GM19035 (cell line): ENCODE measurements at regions not wholly inside any gene's neighbourhood (a gene's known extent, or its start where the extent isn't known, plus 50 kb on each side); places are given as distances from the start of the nearest gene placed in this dataset.
"Not testable (repeated sequence)": the region's sequence is repeated elsewhere in the genome, so short reads cannot be mapped to it uniquely, and the experiment has no call there.

Experiments
- ATAC-seq: cut with Tn5 transposase; IDR thresholded peaks from one replicate; pipeline ENCODE4 v1.9.1; 2021; ENCODE audit not compliant: unreplicated experiment

GRCh38 chr3:84666468-84666867 lies 292.3 kb upstream of the CADM2 start:
- ATAC-seq: no peak

- ATAC-seq: no peak
These were observed 279.6 kb upstream of the CADM2 start for GRCh38 chr3:84679211-84679610.

GRCh38 chr3:84680700-84681099 lies 278.1 kb upstream of the CADM2 start:
- ATAC-seq: no peak

- no peak for ATAC-seq
These were observed 275.3 kb upstream of the CADM2 start for GRCh38 chr3:84683493-84683892.

GRCh38 chr3:84685467-84685866 lies 273.3 kb upstream of the CADM2 start:
- no peak for ATAC-seq

- ATAC-seq: no peak
These were observed 266.5 kb upstream of the CADM2 start for GRCh38 chr3:84692261-84692660.

GRCh38 chr3:84710288-84710687 lies 248.5 kb upstream of the CADM2 start:
- not testable (repeated sequence) for ATAC-seq

- no peak for ATAC-seq
These were observed 240.9 kb upstream of the CADM2 start for GRCh38 chr3:84717894-84718293.

DNA sequence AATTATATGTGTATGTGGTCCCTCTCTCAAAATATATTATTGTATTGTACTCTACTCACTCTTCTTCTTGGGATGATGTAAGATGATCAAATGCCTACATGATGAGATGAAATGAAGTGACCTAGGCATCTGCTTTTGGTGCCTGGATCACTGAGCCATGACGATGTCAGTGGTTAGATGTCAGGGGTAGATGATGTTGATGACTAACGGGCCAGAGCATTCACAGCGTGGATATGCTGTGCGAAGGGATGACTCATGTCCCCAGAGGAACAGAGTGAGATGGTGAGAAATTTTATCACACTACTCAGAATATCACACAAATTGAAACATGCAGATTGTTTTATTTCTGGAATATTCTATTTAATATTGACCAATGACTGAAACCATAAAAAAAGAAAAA lies 233.9 kb upstream of the CADM2 start:
- ATAC-seq: no peak

- no peak for ATAC-seq
These were observed 231.2 kb upstream of the CADM2 start for GRCh38 chr3:84727616-84728015.

- not testable (repeated sequence) for ATAC-seq
These were observed 224.1 kb upstream of the CADM2 start for GRCh38 chr3:84734731-84735130.

GRCh38 chr3:84738086-84738485 lies 220.7 kb upstream of the CADM2 start:
- ATAC-seq: no peak

- ATAC-seq: no peak
These were observed 215.8 kb upstream of the CADM2 start for GRCh38 chr3:84742915-84743425.

DNA sequence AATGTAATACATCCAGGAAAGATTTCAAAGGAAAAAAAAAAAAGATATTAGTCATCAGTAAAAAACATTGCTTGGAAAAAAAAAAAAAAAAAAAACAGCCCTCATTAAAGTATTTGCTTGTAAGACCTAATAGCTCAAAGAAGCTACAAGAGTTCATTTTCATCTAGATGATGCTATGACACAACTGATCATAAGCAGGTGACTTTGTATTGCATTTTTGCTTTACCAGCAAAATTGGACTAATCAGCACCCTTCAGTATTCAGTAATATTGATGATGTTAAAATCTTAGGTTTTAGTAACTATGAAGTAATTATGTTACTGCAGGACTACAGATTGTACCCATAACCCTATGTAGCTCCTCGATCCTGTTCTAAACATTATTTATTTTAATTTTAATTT lies 214.7 kb upstream of the CADM2 start:
- ATAC-seq: no peak

- ATAC-seq: no peak
These were observed 202.9 kb upstream of the CADM2 start for GRCh38 chr3:84755860-84756259.

DNA sequence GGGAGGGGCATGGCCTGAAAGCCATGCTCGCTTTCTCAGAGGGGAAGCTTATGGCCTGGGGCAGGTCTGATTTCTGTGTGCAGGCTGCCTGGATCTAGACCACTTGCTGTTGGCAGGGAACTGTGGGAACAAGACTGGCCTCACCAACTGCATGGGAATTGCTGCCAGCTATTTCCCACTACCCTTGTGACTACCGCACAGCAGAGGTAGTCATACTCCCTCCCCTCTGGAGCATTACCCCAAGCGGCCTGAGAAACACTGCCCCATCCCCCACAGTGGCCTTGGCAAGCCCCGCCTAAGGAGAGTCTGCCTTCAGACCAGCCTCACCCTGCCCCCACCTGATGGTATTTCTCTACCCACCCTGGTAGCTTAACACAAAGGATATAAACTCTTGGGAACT lies 199.4 kb upstream of the CADM2 start:
- ATAC-seq: no peak

DNA sequence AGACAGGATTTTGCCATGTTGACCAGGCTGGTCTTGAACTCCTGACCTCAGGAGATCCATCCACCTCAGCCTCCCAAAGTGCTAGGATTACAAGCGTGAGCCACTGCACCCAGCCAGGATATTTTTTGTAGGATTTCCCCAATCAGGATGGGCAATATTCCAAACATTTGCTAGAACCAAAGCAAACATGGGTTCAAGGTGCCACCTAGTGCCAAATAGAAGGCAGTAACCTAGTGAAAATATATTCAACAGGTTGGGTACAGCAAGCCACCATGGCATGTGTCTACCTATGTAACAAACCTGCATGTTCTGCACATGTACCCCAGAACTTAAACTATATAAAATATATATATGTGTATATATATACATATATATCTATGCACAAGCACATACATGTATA lies 185.9 kb upstream of the CADM2 start:
- ATAC-seq: no peak

DNA sequence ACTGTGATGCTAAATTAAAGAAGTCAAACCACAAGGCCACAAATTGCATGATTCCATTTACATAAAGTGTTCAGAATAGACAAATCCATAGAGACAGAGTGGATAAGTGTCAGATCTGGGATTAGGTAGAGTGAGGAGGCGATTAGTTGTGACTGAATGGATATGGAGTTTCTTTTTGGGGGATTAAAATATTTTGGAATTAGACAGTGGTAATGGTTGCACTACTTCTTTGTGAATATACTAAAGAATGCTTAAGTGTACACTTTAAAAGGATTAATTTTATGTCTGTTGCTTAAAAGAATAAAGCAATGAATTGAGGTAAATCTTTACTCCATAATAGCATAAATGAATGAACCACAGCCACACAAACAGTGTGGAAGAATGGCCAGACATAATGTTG lies 175.5 kb upstream of the CADM2 start:
- ATAC-seq: no peak

DNA sequence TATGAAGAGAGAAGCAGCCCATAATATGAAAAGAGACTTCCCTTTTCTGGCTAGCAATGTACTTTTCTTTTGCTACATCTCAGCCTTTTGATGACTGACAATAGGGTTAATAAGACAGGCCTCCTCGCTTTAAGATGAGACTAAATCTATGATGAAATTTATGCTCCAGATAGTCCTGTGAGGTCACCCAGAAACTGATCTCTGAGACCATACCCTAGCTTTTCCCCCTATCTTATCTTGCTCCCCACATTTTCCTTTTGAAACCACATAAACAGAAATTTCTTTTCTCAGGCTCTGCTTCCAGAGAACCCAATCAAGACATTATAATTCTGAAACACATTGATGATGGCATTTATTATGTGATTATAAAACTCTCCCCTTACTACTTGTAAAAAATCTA lies 168.8 kb upstream of the CADM2 start:
- no peak for ATAC-seq

GRCh38 chr3:84806958-84807357 lies 151.8 kb upstream of the CADM2 start:
- ATAC-seq: no peak

- ATAC-seq: no peak
These were observed 138.7 kb upstream of the CADM2 start for GRCh38 chr3:84820126-84820525.

DNA sequence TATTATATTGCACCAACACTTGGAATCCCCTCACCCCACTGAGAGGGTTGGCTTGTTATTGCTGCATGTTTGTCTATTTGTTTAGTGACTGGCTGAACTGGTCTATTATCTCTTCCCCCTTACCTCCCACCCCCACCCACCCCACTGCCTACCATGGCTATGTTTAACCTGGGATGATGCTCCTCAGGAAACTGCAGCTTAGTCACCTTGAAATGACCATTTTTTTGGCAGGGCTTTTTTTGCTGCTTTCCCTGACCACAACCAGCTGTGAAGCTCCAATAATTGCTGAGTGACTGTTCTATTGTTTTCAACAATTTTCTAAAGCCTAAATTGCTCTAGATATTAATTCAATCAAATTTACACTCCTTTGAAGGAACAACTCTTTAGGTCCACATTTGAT lies 137.9 kb upstream of the CADM2 start:
- ATAC-seq: no peak

GRCh38 chr3:84825817-84826216 lies 133.0 kb upstream of the CADM2 start:
- no peak for ATAC-seq

- no peak for ATAC-seq
These were observed 128.3 kb upstream of the CADM2 start for GRCh38 chr3:84830476-84830875.
